ENCODE measurements at regions not wholly inside any gene's neighbourhood (a gene's known extent, or its start where the extent isn't known, plus 50 kb on each side); places are given as distances from the start of the nearest gene placed in this dataset.

- no peak for TF ChIP-seq CTCF (IDR thresholded peaks at IDR 0.05)
- no peak for TF ChIP-seq POLR2A (IDR thresholded peaks at IDR 0.05)
These were observed 86.0 kb upstream of the ZNF800 start for GRCh38 chr7:127478461-127478860.

All from body of pancreas (tissue), 4 donors.